Lower lobe of right lung (tissue), 2 donors: ENCODE measurements at regions not wholly inside any gene's neighbourhood (a gene's known extent, or its start where the extent isn't known, plus 50 kb on each side); places are given as distances from the start of the nearest gene placed in this dataset.
A peak's percentile ranks its signal among the peaks of the same experiment; 100 is the strongest.
"Not testable (repeated sequence)": the region's sequence is repeated elsewhere in the genome, so short reads cannot be mapped to it uniquely, and the experiment has no call there.

ENCODE experiments used
- ATAC-seq, 2 donors: fragments of 200-7000 bp; cut with Tn5 transposase; one replicate each; pipeline ENCODE4 v1.9.1; 2020 to 2022; ENCODE audit warnings: mild to moderate bottlenecking in 2 of 2, moderate library complexity in 2 of 2
- DNase-seq: peaks from one replicate; pipeline ENCODE4 v3.0.0-alpha.2; 2020
- H3K27ac ChIP-seq: fragments of 200-600 bp; one replicate; pipeline ENCODE4 v1.8.0; 2022
- H3K27me3 ChIP-seq: fragments of 200-600 bp; one replicate; pipeline ENCODE4 v1.8.0; 2022; ENCODE audit warnings: low read depth
- H3K36me3 ChIP-seq: fragments of 200-600 bp; one replicate; pipeline ENCODE4 v1.8.0; 2022; ENCODE audit warnings: mild to moderate bottlenecking
- H3K4me1 ChIP-seq: fragments of 200-600 bp; one replicate; pipeline ENCODE4 v1.8.0; 2022
- H3K4me3 ChIP-seq: fragments of 200-600 bp; one replicate; pipeline ENCODE4 v1.8.0; 2022; ENCODE audit warnings: mild to moderate bottlenecking
- H3K9me3 ChIP-seq: fragments of 200-600 bp; one replicate; pipeline ENCODE4 v1.8.0; 2022
- intact Hi-C: fragments of 100-400 bp; cut with DNase I; formaldehyde crosslinking; loops from one replicate; pipeline ENCODE4 v1.11.0; 2022
- TF ChIP-seq, protein P1 (sequence below): fragments of 200-600 bp; IDR thresholded peaks from one replicate; pipeline ENCODE4 v1.8.0; 2022; ENCODE audit warnings: antibody characterized with exemption, mild to moderate bottlenecking
- donor health status: DM: no; HTN: yes; CAD: no; lungs with severe emphysema.

DNA sequence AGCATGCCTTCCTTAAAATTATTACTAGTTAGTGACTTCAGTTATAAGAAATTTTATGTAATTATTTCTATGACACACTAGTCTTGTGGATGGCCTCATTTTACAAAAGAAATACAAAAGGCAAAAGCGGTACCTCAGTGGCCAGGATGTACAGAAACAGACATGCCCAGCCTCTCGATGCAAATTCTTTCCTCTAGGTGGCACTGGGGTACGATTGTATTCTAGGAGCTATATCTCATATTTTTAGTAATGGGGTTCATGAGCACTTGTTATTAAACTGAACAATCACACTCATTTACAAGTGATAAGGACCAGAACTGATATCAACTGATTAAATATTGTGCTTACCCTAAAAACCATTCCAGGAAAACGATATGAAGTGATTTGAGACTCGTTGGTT is 59.8 kb downstream of the SOD2 start:
- TF ChIP-seq, protein P1, sequence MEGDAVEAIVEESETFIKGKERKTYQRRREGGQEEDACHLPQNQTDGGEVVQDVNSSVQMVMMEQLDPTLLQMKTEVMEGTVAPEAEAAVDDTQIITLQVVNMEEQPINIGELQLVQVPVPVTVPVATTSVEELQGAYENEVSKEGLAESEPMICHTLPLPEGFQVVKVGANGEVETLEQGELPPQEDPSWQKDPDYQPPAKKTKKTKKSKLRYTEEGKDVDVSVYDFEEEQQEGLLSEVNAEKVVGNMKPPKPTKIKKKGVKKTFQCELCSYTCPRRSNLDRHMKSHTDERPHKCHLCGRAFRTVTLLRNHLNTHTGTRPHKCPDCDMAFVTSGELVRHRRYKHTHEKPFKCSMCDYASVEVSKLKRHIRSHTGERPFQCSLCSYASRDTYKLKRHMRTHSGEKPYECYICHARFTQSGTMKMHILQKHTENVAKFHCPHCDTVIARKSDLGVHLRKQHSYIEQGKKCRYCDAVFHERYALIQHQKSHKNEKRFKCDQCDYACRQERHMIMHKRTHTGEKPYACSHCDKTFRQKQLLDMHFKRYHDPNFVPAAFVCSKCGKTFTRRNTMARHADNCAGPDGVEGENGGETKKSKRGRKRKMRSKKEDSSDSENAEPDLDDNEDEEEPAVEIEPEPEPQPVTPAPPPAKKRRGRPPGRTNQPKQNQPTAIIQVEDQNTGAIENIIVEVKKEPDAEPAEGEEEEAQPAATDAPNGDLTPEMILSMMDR, result peak; percentile 17
- intact Hi-C loops, result no loop called here
- no peaks in the 10 kb centered on the region for H3K9me3 ChIP-seq
- H3K27ac ChIP-seq, result no peak overlapping the region
- H3K27me3 ChIP-seq, result no peaks in the 10 kb centered on the region
- no peak for ATAC-seq
- no peaks in the 10 kb centered on the region for H3K36me3 ChIP-seq
- H3K4me1 ChIP-seq, result no peaks in the 10 kb centered on the region
- no peak for DNase-seq
- no peak overlapping the region for H3K4me3 ChIP-seq

DNA sequence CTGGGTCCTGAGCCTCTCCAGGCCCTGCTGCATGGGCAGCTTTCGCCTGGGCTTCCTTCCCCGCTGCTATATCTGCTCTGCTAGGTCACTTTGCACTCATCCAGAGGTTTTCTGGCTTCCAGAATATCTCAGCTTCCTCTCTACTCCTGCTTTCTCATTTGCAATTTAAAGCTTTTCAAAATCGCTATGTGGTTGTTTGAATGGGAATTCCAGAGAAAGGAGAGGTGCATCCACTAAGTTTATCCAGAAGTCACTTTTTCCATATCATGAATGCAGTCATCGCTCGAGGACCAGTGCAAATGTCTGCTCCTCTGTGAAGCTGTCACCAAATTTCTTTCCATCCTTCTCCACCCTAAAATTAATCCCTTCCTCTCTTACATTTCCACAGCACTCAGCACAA is 61.2 kb downstream of the SOD2 start:
- Histone ChIP-seq H3K9me3 (no peaks in the 10 kb centered on the region), H3K4me1 (no peaks in the 10 kb centered on the region), H3K4me3 (no peak overlapping the region), H3K27ac (no peak overlapping the region), H3K27me3 (no peaks in the 10 kb centered on the region), H3K36me3 (no peaks in the 10 kb centered on the region)
- no peak for ATAC-seq
- TF ChIP-seq, protein P1, result no peak
- intact Hi-C loops, result no loop called here
- no peak for DNase-seq

DNA sequence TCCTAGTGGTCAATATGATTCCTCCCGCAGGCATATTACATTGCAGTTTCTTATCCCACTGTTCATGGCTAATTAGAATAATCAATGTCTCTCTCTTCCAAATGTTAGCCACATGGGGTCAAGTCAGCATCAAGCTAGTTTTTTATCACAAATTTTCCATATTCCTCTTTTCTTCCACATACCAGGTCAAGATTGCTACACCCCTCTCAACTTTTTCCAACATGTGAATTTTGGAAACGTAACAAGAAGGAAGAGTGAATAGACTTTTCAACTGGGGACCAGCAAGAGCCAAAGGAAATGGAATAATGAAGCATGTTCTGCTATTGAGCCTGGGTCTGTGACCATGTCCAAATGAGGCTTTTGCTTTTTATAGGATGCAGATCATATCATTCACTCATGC is 65.1 kb downstream of the SOD2 start:
- DNase-seq, result no peak
- no peaks in the 10 kb centered on the region for H3K36me3 ChIP-seq
- no peak for ATAC-seq
- H3K9me3 ChIP-seq, result no peaks in the 10 kb centered on the region
- H3K27me3 ChIP-seq, result no peaks in the 10 kb centered on the region
- no peaks in the 10 kb centered on the region for H3K4me1 ChIP-seq
- TF ChIP-seq, protein P1, result no peak
- H3K4me3 ChIP-seq, result no peak overlapping the region
- no peak overlapping the region for H3K27ac ChIP-seq
- intact Hi-C loops, result no loop called here

DNA sequence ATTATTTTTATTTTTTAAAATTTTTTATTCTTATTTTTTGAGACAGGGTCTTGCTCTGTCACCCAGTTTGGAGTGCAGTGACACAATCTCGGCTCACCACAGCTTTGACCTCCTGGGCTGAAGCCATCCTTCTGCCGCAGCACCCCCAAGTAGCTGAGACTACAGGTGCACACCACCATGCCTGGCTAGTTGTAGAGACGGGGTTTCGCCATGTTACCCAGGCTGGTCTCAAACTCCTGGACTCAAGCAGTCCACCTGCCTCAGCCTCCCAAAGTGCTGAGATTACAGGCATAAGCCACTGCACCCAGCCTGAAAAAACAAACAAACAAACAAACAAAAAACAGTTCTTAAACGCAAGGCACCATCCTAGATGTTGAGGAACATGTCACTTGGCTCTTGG is 66.5 kb downstream of the SOD2 start:
- H3K36me3 ChIP-seq, DNase-seq, H3K27ac ChIP-seq, H3K9me3 ChIP-seq, H3K4me1 ChIP-seq, H3K27me3 ChIP-seq, ATAC-seq, intact Hi-C loops, H3K4me3 ChIP-seq: not testable (repeated sequence)

DNA sequence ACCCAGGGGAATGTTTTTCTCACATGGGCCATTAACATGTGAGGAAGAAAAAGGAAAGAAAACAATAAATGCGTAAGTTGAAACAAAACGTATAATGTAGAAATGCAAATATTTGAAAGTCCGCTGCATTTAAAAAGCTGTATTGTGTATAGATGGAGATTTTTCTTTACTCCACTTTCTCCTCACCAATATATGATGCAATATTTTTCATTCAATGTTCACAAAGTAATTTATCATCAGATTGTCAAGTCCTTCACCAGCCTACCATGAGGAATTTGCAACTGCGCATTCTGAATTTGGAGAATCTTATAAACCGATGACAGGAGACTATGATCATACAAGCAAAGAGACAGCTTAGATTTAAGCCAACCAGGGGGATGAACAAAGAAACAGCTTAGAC is 69.9 kb downstream of the SOD2 start:
- intact Hi-C loops, result no loop called here

DNA sequence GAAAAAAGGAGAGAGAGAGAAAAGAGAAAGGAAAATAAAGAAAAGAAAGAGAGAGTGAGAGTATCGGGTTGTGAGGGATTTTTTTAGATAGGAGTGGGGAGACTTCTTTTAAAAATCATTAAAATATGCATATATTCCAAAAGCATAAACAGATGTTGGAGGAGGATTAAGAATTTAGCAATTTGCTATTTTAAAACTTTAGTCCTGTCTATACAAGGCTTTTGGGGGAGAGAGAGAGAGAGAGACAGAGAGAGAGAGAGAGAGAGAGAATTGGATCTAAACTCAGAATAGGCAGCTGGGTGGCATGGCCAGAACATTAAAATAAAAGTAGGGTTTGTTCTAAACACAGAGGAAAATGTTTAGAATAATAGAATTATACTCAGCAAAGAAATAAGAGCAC is 72.1 kb downstream of the SOD2 start:
- Histone ChIP-seq H3K27ac (no peak overlapping the region), H3K4me3 (no peak overlapping the region), H3K9me3 (peaks cover 10% of the 10 kb centered on the region), H3K36me3 (no peaks in the 10 kb centered on the region), H3K27me3 (no peaks in the 10 kb centered on the region), H3K4me1 (no peaks in the 10 kb centered on the region)
- no peak for DNase-seq
- no peak for ATAC-seq
- intact Hi-C loops, result no loop called here
- TF ChIP-seq, protein P1, result no peak

More for the DNA sequence above, 69.9 kb downstream of the SOD2 start:
- TF ChIP-seq, protein P1, result no peak
- DNase-seq (no peak), ATAC-seq (no peak)
- H3K4me1 ChIP-seq, result no peaks in the 10 kb centered on the region
- H3K36me3 ChIP-seq, result no peaks in the 10 kb centered on the region
- H3K27ac ChIP-seq, result no peak overlapping the region
- H3K4me3 ChIP-seq, result no peak overlapping the region
- H3K27me3 ChIP-seq, result no peaks in the 10 kb centered on the region
- H3K9me3 ChIP-seq, result no peaks in the 10 kb centered on the region
